ENCODE measurements at regions not wholly inside any gene's neighbourhood (a gene's known extent, or its start where the extent isn't known, plus 50 kb on each side); places are given as distances from the start of the nearest gene placed in this dataset.

DNA sequence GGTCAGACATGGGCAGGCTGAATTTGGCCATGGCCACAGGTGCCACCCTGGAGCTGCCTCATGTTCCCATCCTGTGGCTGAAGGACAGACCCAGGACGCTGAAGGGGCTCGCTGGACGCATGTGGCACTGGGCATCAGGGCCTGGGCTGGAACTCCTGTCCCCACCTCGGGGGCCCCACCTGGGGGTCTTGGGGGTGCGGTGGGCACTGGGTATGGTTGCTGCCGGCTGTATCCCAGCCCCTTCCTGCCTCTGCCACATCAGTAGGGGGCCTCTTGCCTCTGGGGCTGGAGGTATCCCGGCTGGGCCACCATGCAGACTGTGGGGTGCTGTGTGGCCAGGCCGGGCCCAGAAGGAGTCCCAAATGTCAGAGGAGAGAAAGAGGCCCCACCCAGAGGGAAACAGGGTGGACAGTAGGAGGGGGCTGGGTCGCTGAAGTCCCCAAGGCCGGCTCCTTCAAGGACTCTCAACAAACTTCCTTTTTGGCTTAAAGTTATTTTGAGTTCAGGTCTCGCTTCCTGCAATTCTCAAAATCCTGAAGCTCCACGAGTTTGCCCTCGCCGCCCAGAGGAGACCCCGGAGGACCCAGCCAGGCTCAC, 78.7 kb downstream of the SIK1 start:
- TF ChIP-seq, protein P1, sequence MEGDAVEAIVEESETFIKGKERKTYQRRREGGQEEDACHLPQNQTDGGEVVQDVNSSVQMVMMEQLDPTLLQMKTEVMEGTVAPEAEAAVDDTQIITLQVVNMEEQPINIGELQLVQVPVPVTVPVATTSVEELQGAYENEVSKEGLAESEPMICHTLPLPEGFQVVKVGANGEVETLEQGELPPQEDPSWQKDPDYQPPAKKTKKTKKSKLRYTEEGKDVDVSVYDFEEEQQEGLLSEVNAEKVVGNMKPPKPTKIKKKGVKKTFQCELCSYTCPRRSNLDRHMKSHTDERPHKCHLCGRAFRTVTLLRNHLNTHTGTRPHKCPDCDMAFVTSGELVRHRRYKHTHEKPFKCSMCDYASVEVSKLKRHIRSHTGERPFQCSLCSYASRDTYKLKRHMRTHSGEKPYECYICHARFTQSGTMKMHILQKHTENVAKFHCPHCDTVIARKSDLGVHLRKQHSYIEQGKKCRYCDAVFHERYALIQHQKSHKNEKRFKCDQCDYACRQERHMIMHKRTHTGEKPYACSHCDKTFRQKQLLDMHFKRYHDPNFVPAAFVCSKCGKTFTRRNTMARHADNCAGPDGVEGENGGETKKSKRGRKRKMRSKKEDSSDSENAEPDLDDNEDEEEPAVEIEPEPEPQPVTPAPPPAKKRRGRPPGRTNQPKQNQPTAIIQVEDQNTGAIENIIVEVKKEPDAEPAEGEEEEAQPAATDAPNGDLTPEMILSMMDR (IDR thresholded peaks at IDR 0.05): no peak
- TF ChIP-seq POLR2A (IDR thresholded peaks at IDR 0.05): no peak

All from uterus (tissue), 2 donors.